ENCODE measurements at regions not wholly inside any gene's neighbourhood (a gene's known extent, or its start where the extent isn't known, plus 50 kb on each side); places are given as distances from the start of the nearest gene placed in this dataset.

- H3K4me3 ChIP-seq (ENCODE audit: control insufficient read depth in 2 of 3, extremely low read depth in 1 of 3, insufficient read depth in 2 of 3, low read depth in 1 of 3, low read length in 3 of 3), result no peak overlapping the region
- no peaks in the 10 kb centered on the region for H3K27me3 ChIP-seq (ENCODE audit: control insufficient read depth, extremely low read depth, insufficient read depth, low read length)
- FAIRE-seq (no peak), DNase-seq (ENCODE audit: low read depth, low spot score) (no peak)
- no peak overlapping the region for H3K27ac ChIP-seq (ENCODE audit: control insufficient read depth, insufficient read depth, low read length)
- H3K9me1 ChIP-seq (ENCODE audit: control insufficient read depth, extremely low read depth, insufficient read depth, low read length), result no peaks in the 10 kb centered on the region
- no peaks in the 10 kb centered on the region for H4K20me1 ChIP-seq (ENCODE audit: control insufficient read depth, extremely low read depth, insufficient read depth, low read length)
- no peak overlapping the region for H3K4me2 ChIP-seq (ENCODE audit: control insufficient read depth, extremely low read depth, insufficient read depth, low read depth, low read length)
- no peaks in the 10 kb centered on the region for H3K4me1 ChIP-seq (ENCODE audit: control insufficient read depth, extremely low read depth, insufficient read depth, low read length)
- no peaks in the 10 kb centered on the region for H3K36me3 ChIP-seq (ENCODE audit: control insufficient read depth in 2 of 2, extremely low read depth in 1 of 2, insufficient read depth in 2 of 2, low read length in 2 of 2)
- H3K79me2 ChIP-seq (ENCODE audit: control insufficient read depth, insufficient read depth, low read length), result no peaks in the 10 kb centered on the region
- dilution Hi-C loops (cut with MboI; ENCODE audit: extremely low pct_ligation_motif_present, low sequenced_read_pairs), result no loop called here
- no peak overlapping the region for H2AFZ ChIP-seq (ENCODE audit: control insufficient read depth, low read length)
- no peaks in the 10 kb centered on the region for H3K9me3 ChIP-seq (ENCODE audit: control insufficient read depth, low read depth, low read length)
- H3K9ac ChIP-seq (ENCODE audit: control insufficient read depth, extremely low read depth, insufficient read depth, low read length), result no peak overlapping the region
- no peak for TF ChIP-seq CTCF (optimal IDR thresholded peaks at IDR 0.05 in 1 of 3, IDR thresholded peaks at IDR 0.05 in 1 of 3, conservative IDR thresholded peaks at IDR 0.05 in 1 of 3; ENCODE audit: extremely low read depth in 1 of 3, insufficient read depth in 2 of 3, low read length in 3 of 3)
- TF ChIP-seq EZH2 (IDR thresholded peaks at IDR 0.05; ENCODE audit: low read length), result no peak
Observed at GRCh38 chr11:23022854-23023253, 162.6 kb upstream of the CCDC179 start.

GRCh38 chr11:23023319-23023718, 163.0 kb upstream of the CCDC179 start:
- H3K4me2 ChIP-seq (ENCODE audit: control insufficient read depth, extremely low read depth, insufficient read depth, low read depth, low read length), result no peak overlapping the region
- no peaks in the 10 kb centered on the region for H3K4me1 ChIP-seq (ENCODE audit: control insufficient read depth, extremely low read depth, insufficient read depth, low read length)
- H3K9me3 ChIP-seq (ENCODE audit: control insufficient read depth, low read depth, low read length), result no peaks in the 10 kb centered on the region
- H3K79me2 ChIP-seq (ENCODE audit: control insufficient read depth, insufficient read depth, low read length), result no peaks in the 10 kb centered on the region
- no peak overlapping the region for H3K27ac ChIP-seq (ENCODE audit: control insufficient read depth, insufficient read depth, low read length)
- dilution Hi-C loops (cut with MboI; ENCODE audit: extremely low pct_ligation_motif_present, low sequenced_read_pairs), result no loop called here
- TF ChIP-seq CTCF (optimal IDR thresholded peaks at IDR 0.05 in 1 of 3, IDR thresholded peaks at IDR 0.05 in 1 of 3, conservative IDR thresholded peaks at IDR 0.05 in 1 of 3; ENCODE audit: extremely low read depth in 1 of 3, insufficient read depth in 2 of 3, low read length in 3 of 3), result no peak
- TF ChIP-seq EZH2 (IDR thresholded peaks at IDR 0.05; ENCODE audit: low read length), result no peak
- no peak overlapping the region for H3K9ac ChIP-seq (ENCODE audit: control insufficient read depth, extremely low read depth, insufficient read depth, low read length)
- no peak overlapping the region for H2AFZ ChIP-seq (ENCODE audit: control insufficient read depth, low read length)
- H3K4me3 ChIP-seq (ENCODE audit: control insufficient read depth in 2 of 3, extremely low read depth in 1 of 3, insufficient read depth in 2 of 3, low read depth in 1 of 3, low read length in 3 of 3), result no peak overlapping the region
- DNase-seq (ENCODE audit: low read depth, low spot score) (no peak), FAIRE-seq (no peak)
- no peaks in the 10 kb centered on the region for H4K20me1 ChIP-seq (ENCODE audit: control insufficient read depth, extremely low read depth, insufficient read depth, low read length)
- no peaks in the 10 kb centered on the region for H3K27me3 ChIP-seq (ENCODE audit: control insufficient read depth, extremely low read depth, insufficient read depth, low read length)
- H3K36me3 ChIP-seq (ENCODE audit: control insufficient read depth in 2 of 2, extremely low read depth in 1 of 2, insufficient read depth in 2 of 2, low read length in 2 of 2), result no peaks in the 10 kb centered on the region
- no peaks in the 10 kb centered on the region for H3K9me1 ChIP-seq (ENCODE audit: control insufficient read depth, extremely low read depth, insufficient read depth, low read length)
